ENCODE measurements at regions not wholly inside any gene's neighbourhood (a gene's known extent, or its start where the extent isn't known, plus 50 kb on each side); places are given as distances from the start of the nearest gene placed in this dataset.

GRCh38 chr14:104293851-104294627 lies 155.7 kb downstream of the KIF26A start:
- H3K4me3 ChIP-seq (ENCODE audit: low read length in 2 of 2) = no peak overlapping the region
- peaks cover 3 to 16% of the 10 kb centered on the region in 2 donors for H3K27me3 ChIP-seq (ENCODE audit: control insufficient read depth in 1 of 2, insufficient read depth in 2 of 2, low read length in 2 of 2)
- no peaks in the 10 kb centered on the region for H3K9me3 ChIP-seq (ENCODE audit: control insufficient read depth in 2 of 2, low read length in 2 of 2)
- H3K27ac ChIP-seq (ENCODE audit: low read length) = no peak overlapping the region
- H3K36me3 ChIP-seq (ENCODE audit: control insufficient read depth in 2 of 2, insufficient read depth in 2 of 2, low read length in 2 of 2) = no peaks in the 10 kb centered on the region
- H3K9ac ChIP-seq (ENCODE audit: low read length in 2 of 2) = no peak overlapping the region
- no peaks in the 10 kb centered on the region for H3K4me1 ChIP-seq (ENCODE audit: control insufficient read depth, insufficient read depth, low read length)

DNA sequence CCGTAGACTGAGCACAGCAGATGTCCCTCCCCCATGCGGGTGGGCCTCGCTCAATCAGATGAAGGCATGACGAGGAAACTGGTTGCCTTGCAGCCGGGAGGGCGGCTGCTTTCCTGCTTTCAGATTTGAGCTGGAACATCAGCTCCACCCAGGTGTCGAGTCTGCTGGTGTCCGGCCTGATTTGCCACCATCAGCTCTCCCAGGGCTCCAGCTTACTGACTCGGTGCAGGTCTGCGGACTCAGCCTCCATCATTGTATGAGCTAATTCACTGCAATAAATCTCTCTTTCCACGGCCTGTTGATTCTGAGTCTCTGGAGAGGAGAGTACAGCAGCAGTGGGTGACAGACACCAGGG lies 156.2 kb downstream of the KIF26A start:
- Histone ChIP-seq H3K27ac (ENCODE audit: low read length) (no peak overlapping the region), H3K9me3 (ENCODE audit: control insufficient read depth in 2 of 2, low read length in 2 of 2) (no peaks in the 10 kb centered on the region), H3K27me3 (ENCODE audit: control insufficient read depth in 1 of 2, insufficient read depth in 2 of 2, low read length in 2 of 2) (peaks cover 3 to 16% of the 10 kb centered on the region in 2 donors), H3K9ac (ENCODE audit: low read length in 2 of 2) (no peak overlapping the region), H3K4me1 (ENCODE audit: control insufficient read depth, insufficient read depth, low read length) (no peaks in the 10 kb centered on the region), H3K4me3 (ENCODE audit: low read length in 2 of 2) (no peak overlapping the region), H3K36me3 (ENCODE audit: control insufficient read depth in 2 of 2, insufficient read depth in 2 of 2, low read length in 2 of 2) (no peaks in the 10 kb centered on the region)

DNA sequence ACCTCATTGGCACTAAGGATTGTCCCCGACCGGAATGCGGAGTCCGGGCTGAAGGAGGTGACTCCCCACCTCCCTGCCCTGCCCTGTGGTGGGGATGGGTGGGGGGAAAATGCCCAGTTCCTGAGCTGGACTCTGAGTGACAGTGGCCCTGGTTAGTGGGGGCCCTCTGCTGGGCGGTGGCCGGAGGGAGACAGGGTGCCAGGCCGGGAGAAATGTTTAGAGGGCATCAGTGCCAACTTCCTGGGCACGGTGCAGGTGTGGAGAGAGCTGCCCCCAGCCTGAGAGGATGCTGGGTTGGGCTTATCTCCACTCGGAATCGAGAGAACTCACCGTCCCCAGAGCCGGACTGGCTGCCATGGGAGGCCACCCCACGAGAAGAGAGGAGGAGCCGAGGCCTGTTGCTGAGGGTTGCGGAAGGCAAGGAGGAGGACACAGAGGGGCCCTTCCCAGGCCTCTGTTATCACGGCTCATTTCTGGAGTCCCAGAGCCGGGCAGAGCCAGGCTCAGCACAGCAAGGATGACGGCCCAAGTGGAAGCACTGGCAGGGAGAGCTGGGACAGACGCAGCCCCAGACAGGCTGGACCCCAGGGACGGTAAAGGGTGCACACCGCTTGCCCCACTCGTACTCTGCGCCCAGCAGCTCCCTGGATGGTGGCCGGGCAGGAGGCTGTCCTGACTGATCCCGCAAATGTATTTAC lies 156.7 kb downstream of the KIF26A start:
- Histone ChIP-seq H3K9me3 (ENCODE audit: control insufficient read depth in 2 of 2, low read length in 2 of 2) (no peaks in the 10 kb centered on the region), H3K4me3 (ENCODE audit: low read length in 2 of 2) (no peak overlapping the region), H3K27ac (ENCODE audit: low read length) (no peak overlapping the region), H3K27me3 (ENCODE audit: control insufficient read depth in 1 of 2, insufficient read depth in 2 of 2, low read length in 2 of 2) (peaks cover 3 to 16% of the 10 kb centered on the region in 2 donors), H3K9ac (ENCODE audit: low read length in 2 of 2) (no peak overlapping the region), H3K36me3 (ENCODE audit: control insufficient read depth in 2 of 2, insufficient read depth in 2 of 2, low read length in 2 of 2) (no peaks in the 10 kb centered on the region), H3K4me1 (ENCODE audit: control insufficient read depth, insufficient read depth, low read length) (no peaks in the 10 kb centered on the region)

GRCh38 chr14:104295681-104296387 lies 157.4 kb downstream of the KIF26A start:
- Histone ChIP-seq H3K4me1 (ENCODE audit: control insufficient read depth, insufficient read depth, low read length) (no peaks in the 10 kb centered on the region), H3K9ac (ENCODE audit: low read length in 2 of 2) (no peak overlapping the region), H3K27ac (ENCODE audit: low read length) (no peak overlapping the region), H3K27me3 (ENCODE audit: control insufficient read depth in 1 of 2, insufficient read depth in 2 of 2, low read length in 2 of 2) (peaks cover 3 to 16% of the 10 kb centered on the region in 2 donors), H3K36me3 (ENCODE audit: control insufficient read depth in 2 of 2, insufficient read depth in 2 of 2, low read length in 2 of 2) (no peaks in the 10 kb centered on the region), H3K9me3 (ENCODE audit: control insufficient read depth in 2 of 2, low read length in 2 of 2) (no peaks in the 10 kb centered on the region), H3K4me3 (ENCODE audit: low read length in 2 of 2) (no peak overlapping the region)

DNA sequence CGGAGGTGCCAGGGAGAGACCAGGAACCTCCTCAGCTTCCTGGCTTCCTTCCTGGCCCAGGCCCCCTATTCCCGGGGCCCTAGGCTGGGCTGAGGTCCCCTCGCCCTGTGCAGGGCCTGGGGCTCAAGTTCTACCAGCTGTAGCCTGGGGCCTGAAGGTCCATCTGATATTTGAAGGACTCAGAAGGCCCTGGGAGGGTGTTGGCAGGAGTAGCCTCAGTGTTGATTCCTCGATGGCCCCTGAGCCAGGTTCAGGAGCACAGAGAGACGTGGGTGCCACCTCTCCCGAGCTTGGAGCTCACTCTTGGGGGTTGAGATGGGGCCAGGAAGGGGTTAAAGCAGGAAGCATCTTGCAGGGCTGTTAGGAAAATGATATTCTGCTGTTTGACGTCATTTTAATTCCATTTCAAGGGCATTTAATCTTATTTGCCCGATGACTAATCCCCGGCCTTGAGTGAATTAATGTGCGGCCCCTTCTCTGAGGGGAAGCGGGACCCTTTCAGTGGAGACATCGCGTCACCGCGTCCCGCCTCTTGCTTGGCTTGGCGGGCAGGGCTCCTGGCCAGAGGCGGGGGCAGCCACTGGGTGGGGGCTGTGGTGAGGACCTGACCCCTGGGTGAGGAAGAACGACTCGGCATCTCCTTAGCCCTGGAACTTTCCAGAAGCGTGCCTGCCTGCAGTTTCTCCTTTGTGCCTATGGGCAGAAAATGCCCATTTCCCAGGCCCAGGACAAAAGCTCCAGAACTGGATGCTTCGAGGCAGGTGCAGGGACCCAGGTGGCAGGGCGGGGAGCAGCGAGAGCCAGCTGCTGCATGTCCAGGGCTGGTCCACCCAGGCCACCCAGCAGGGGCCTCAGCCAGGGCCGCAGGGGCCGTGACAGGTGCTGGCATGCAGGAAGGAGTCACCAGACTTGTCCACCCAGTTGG lies 158.3 kb downstream of the KIF26A start:
- H3K4me3 ChIP-seq (ENCODE audit: low read length in 2 of 2) = no peak overlapping the region
- H3K27me3 ChIP-seq (ENCODE audit: control insufficient read depth in 1 of 2, insufficient read depth in 2 of 2, low read length in 2 of 2) = peaks cover 3 to 14% of the 10 kb centered on the region in 2 donors
- no peak overlapping the region for H3K9ac ChIP-seq (ENCODE audit: low read length in 2 of 2)
- H3K9me3 ChIP-seq (ENCODE audit: control insufficient read depth in 2 of 2, low read length in 2 of 2) = no peaks in the 10 kb centered on the region
- H3K27ac ChIP-seq (ENCODE audit: low read length) = no peak overlapping the region
- H3K4me1 ChIP-seq (ENCODE audit: control insufficient read depth, insufficient read depth, low read length) = no peaks in the 10 kb centered on the region
- H3K36me3 ChIP-seq (ENCODE audit: control insufficient read depth in 2 of 2, insufficient read depth in 2 of 2, low read length in 2 of 2) = no peaks in the 10 kb centered on the region

- H3K4me1 ChIP-seq (ENCODE audit: control insufficient read depth, insufficient read depth, low read length) = no peaks in the 10 kb centered on the region
- H3K9me3 ChIP-seq (ENCODE audit: control insufficient read depth in 2 of 2, low read length in 2 of 2) = no peaks in the 10 kb centered on the region
- no peak overlapping the region for H3K4me3 ChIP-seq (ENCODE audit: low read length in 2 of 2)
- peaks cover 3 to 14% of the 10 kb centered on the region in 2 donors for H3K27me3 ChIP-seq (ENCODE audit: control insufficient read depth in 1 of 2, insufficient read depth in 2 of 2, low read length in 2 of 2)
- no peaks in the 10 kb centered on the region for H3K36me3 ChIP-seq (ENCODE audit: control insufficient read depth in 2 of 2, insufficient read depth in 2 of 2, low read length in 2 of 2)
- no peak overlapping the region for H3K27ac ChIP-seq (ENCODE audit: low read length)
- no peak overlapping the region for H3K9ac ChIP-seq (ENCODE audit: low read length in 2 of 2)
Measured at GRCh38 chr14:104297313-104297704, 158.9 kb downstream of the KIF26A start.

GRCh38 chr14:104297721-104298401 lies 159.5 kb downstream of the KIF26A start:
- Histone ChIP-seq H3K4me3 (ENCODE audit: low read length in 2 of 2) (no peak overlapping the region), H3K9me3 (ENCODE audit: control insufficient read depth in 2 of 2, low read length in 2 of 2) (no peaks in the 10 kb centered on the region), H3K27ac (ENCODE audit: low read length) (no peak overlapping the region), H3K4me1 (ENCODE audit: control insufficient read depth, insufficient read depth, low read length) (no peaks in the 10 kb centered on the region), H3K36me3 (ENCODE audit: control insufficient read depth in 2 of 2, insufficient read depth in 2 of 2, low read length in 2 of 2) (no peaks in the 10 kb centered on the region), H3K27me3 (ENCODE audit: control insufficient read depth in 1 of 2, insufficient read depth in 2 of 2, low read length in 2 of 2) (peaks cover 3 to 11% of the 10 kb centered on the region in 2 donors), H3K9ac (ENCODE audit: low read length in 2 of 2) (no peak overlapping the region)

DNA sequence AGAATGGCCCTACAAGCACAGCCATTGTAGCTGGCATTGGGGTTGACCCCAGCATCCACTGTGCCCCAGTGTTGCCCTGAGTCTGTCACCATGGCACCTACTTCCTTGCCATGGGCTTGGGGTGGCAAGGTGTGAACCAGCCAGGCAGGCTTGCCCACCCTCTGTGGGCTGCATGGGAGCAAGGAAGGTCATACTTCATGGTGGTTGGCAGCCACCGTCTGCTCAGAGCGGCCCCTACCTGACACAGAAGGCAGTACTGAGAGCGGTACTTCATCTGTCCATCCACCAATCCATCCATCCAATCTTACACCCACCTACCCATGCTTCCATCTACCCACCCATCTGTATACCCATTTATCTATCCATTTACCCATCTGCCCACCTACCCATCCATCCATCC lies 160.1 kb downstream of the KIF26A start:
- H3K36me3 ChIP-seq (ENCODE audit: control insufficient read depth in 2 of 2, insufficient read depth in 2 of 2, low read length in 2 of 2) = no peaks in the 10 kb centered on the region
- no peak overlapping the region for H3K27ac ChIP-seq (ENCODE audit: low read length)
- peaks cover 3 to 10% of the 10 kb centered on the region in 2 donors for H3K27me3 ChIP-seq (ENCODE audit: control insufficient read depth in 1 of 2, insufficient read depth in 2 of 2, low read length in 2 of 2)
- H3K9me3 ChIP-seq (ENCODE audit: control insufficient read depth in 2 of 2, low read length in 2 of 2) = no peaks in the 10 kb centered on the region
- no peak overlapping the region for H3K4me3 ChIP-seq (ENCODE audit: low read length in 2 of 2)
- H3K4me1 ChIP-seq (ENCODE audit: control insufficient read depth, insufficient read depth, low read length) = no peaks in the 10 kb centered on the region
- no peak overlapping the region for H3K9ac ChIP-seq (ENCODE audit: low read length in 2 of 2)

- Histone ChIP-seq H3K9ac (ENCODE audit: low read length in 2 of 2) (no peak overlapping the region), H3K4me1 (ENCODE audit: control insufficient read depth, insufficient read depth, low read length) (no peaks in the 10 kb centered on the region), H3K27ac (ENCODE audit: low read length) (no peak overlapping the region), H3K9me3 (ENCODE audit: control insufficient read depth in 2 of 2, low read length in 2 of 2) (no peaks in the 10 kb centered on the region), H3K27me3 (ENCODE audit: control insufficient read depth in 1 of 2, insufficient read depth in 2 of 2, low read length in 2 of 2) (peaks cover 0 to 2% of the 10 kb centered on the region in 2 donors), H3K36me3 (ENCODE audit: control insufficient read depth in 2 of 2, insufficient read depth in 2 of 2, low read length in 2 of 2) (no peaks in the 10 kb centered on the region), H3K4me3 (ENCODE audit: low read length in 2 of 2) (no peak overlapping the region)
Measured at GRCh38 chr14:104299993-104300761, 161.8 kb downstream of the KIF26A start.

Measured in stomach smooth muscle (tissue), 2 donors.